A549 (cell line): ENCODE measurements at regions not wholly inside any gene's neighbourhood (a gene's known extent, or its start where the extent isn't known, plus 50 kb on each side); places are given as distances from the start of the nearest gene placed in this dataset.

Experiments
- ATAC-seq, 2 experiments: fragments of 200-7000 bp in 1 of 2; fragments of >200 bp in 1 of 2; cut with Nextera tagmentation in 1 of 2; cut with Tn5 transposase in 1 of 2; 3 replicates each; pipeline versions ENCODE4 v1.8.0 to v1.9.1; 2018 to 2020; ENCODE audit warnings: mild to moderate bottlenecking in 1 of 2, moderate library complexity in 1 of 2
- CTCF ChIA-PET: fragments of 300-600 bp; sonication (Branson Sonifier 250); formaldehyde crosslinking; extraction: SDS; loops from one replicate; lab custom pipeline; 2021; ENCODE audit warnings: antibody characterized with exemption, inconsistent platforms; lab: Yijun Ruan, JAX
- POLR2A ChIA-PET: fragments of 350-600 bp; formaldehyde crosslinking; extraction: SDS; loops from one replicate; lab custom pipeline; 2021; ENCODE audit warnings: antibody characterized with exemption, inconsistent platforms; lab: Yijun Ruan, JAX
- DNase-seq, 2 experiments: peaks; one replicate each; pipeline versions ENCODE4 v3.0.0 to v3.0.0-alpha.2; 2011 to 2016; ENCODE audit warnings: low read depth in 1 of 2, low spot score in 1 of 2
- FAIRE-seq: peaks from 2 replicates; lab custom pipeline; 2011; peaks lifted over from hg19 to GRCh38; lab: Jason Lieb, UNC
- H3K27ac ChIP-seq, 2 experiments: fragments of >200 bp; sonication (Bioruptor Twin); formaldehyde crosslinking; 3 replicates each; pipeline ENCODE4 v1.5.1; 2016 to 2017
- H3K4me1 ChIP-seq: fragments of >200 bp; sonication (Bioruptor Twin); formaldehyde crosslinking; 3 replicates; pipeline ENCODE4 v1.6.1; 2016
- H3K4me2 ChIP-seq: fragments of >200 bp; sonication (Bioruptor Twin); formaldehyde crosslinking; 3 replicates; pipeline ENCODE4 v1.6.1; 2016
- H3K4me3 ChIP-seq: fragments of >200 bp; sonication (Bioruptor Twin); formaldehyde crosslinking; 3 replicates; pipeline ENCODE4 v1.5.1; 2016
- H3K9me3 ChIP-seq: fragments of >200 bp; sonication (Bioruptor Twin); formaldehyde crosslinking; 3 replicates; pipeline ENCODE4 v1.6.1; 2016
- BHLHE40 ChIP-seq: IDR thresholded peaks from 2 replicates; pipeline ENCODE4 v1.6.1; 2012; ENCODE audit warnings: low read depth, low read length, inconsistent platforms
- CBX8 ChIP-seq: fragments of 200-600 bp; sonication (generic); IDR thresholded peaks from 2 replicates; pipeline ENCODE4 v1.6.1; 2016
- CEBPB ChIP-seq, 2 experiments: fragments of >200 bp in 1 of 2; sonication (Bioruptor Twin) in 1 of 2; formaldehyde crosslinking in 1 of 2; IDR thresholded peaks; 2 replicates each; pipeline ENCODE4 v1.6.1; 2012 to 2016
- CHD2 ChIP-seq: fragments of 150-350 bp; IDR thresholded peaks from 2 replicates; pipeline ENCODE4 v1.6.1; 2014; ENCODE audit warnings: low read length; ENCODE audit not compliant: partially characterized antibody
- CHD4 ChIP-seq: fragments of 200-600 bp; sonication (generic); IDR thresholded peaks from 2 replicates; pipeline ENCODE4 v1.6.1; 2016; ENCODE audit warnings: antibody characterized with exemption, mild to moderate bottlenecking, borderline replicate concordance
- EHMT2 ChIP-seq: fragments of 200-600 bp; sonication (generic); IDR thresholded peaks from 2 replicates; pipeline ENCODE4 v1.6.1; 2016; ENCODE audit warnings: antibody characterized with exemption, low read depth, mild to moderate bottlenecking, moderate library complexity
- EP300 ChIP-seq, 2 experiments: fragments of >200 bp; sonication (Bioruptor Twin); formaldehyde crosslinking; IDR thresholded peaks; 2 replicates in 1 of 2; 3 replicates in 1 of 2; pipeline ENCODE4 v1.6.1; 2016 to 2017
- FOXS1 ChIP-seq: fragments of 250-450 bp; sonication (Bioruptor Pico); IDR thresholded peaks from 2 replicates; pipeline ENCODE4 v1.5.0; 2020; ENCODE audit warnings: mild to moderate bottlenecking, moderate library complexity
- HDAC2 ChIP-seq: fragments of 200-600 bp; sonication (generic); IDR thresholded peaks from 2 replicates; pipeline ENCODE4 v1.6.1; 2016
- HEYL ChIP-seq: fragments of 250-450 bp; sonication (Bioruptor Pico); IDR thresholded peaks from 2 replicates; pipeline ENCODE4 v1.8.0; 2021; ENCODE audit warnings: mild to moderate bottlenecking, moderate library complexity
- HOXA7 ChIP-seq: fragments of 250-450 bp; sonication (Bioruptor Pico); IDR thresholded peaks from 2 replicates; pipeline ENCODE4 v1.5.0; 2020; ENCODE audit warnings: mild to moderate bottlenecking, moderate library complexity
- HOXB13 ChIP-seq: fragments of 250-450 bp; sonication (Bioruptor Pico); IDR thresholded peaks from 2 replicates; pipeline ENCODE4 v1.5.0; 2020; ENCODE audit warnings: low read depth, mild to moderate bottlenecking, moderate library complexity
- KDM1A ChIP-seq: fragments of 200-600 bp; sonication (generic); IDR thresholded peaks from 2 replicates; pipeline ENCODE4 v1.6.1; 2016; ENCODE audit warnings: low read depth, mild to moderate bottlenecking
- MAFK ChIP-seq: fragments of 450-650 bp; IDR thresholded peaks from 2 replicates; pipeline ENCODE4 v1.6.1; 2014; ENCODE audit not compliant: partially characterized antibody
- MAZ ChIP-seq: fragments of 150-350 bp; IDR thresholded peaks from 2 replicates; pipeline ENCODE4 v1.6.1; 2014; ENCODE audit warnings: antibody characterized with exemption, low read depth, low read length, borderline replicate concordance
- NFE2L2 ChIP-seq: fragments of 150-350 bp; conservative IDR thresholded peaks from 2 replicates; pipeline ENCODE4 v1.6.1; 2014; ENCODE audit warnings: low read length
- POLR2A ChIP-seq: IDR thresholded peaks from 2 replicates; pipeline ENCODE4 v1.6.1; 2012; ENCODE audit warnings: mild to moderate bottlenecking, low read length
- RAD21 ChIP-seq, 2 experiments: fragments of >200 bp in 1 of 2; sonication (Bioruptor Twin) in 1 of 2; formaldehyde crosslinking in 1 of 2; IDR thresholded peaks in 1 of 2; conservative IDR thresholded peaks in 1 of 2; 2 replicates in 1 of 2; 3 replicates in 1 of 2; pipeline ENCODE4 v1.6.1; 2012 to 2018; ENCODE audit warnings: inconsistent platforms in 1 of 2
- RCOR1 ChIP-seq: fragments of 150-350 bp; IDR thresholded peaks from 2 replicates; pipeline ENCODE4 v1.6.1; 2014; ENCODE audit warnings: antibody characterized with exemption, low read length, low read depth
- RFX5 ChIP-seq: fragments of 450-650 bp; IDR thresholded peaks from 2 replicates; pipeline ENCODE4 v1.7.1; 2014; ENCODE audit warnings: antibody characterized with exemption, mild to moderate bottlenecking, moderate library complexity
- RNF2 ChIP-seq: fragments of 200-600 bp; sonication (generic); IDR thresholded peaks from 2 replicates; pipeline ENCODE4 v1.6.1; 2016; ENCODE audit warnings: low read depth, mild to moderate bottlenecking, antibody characterized with exemption, moderate library complexity, borderline replicate concordance
- SREBF2 ChIP-seq: fragments of 450-650 bp; IDR thresholded peaks from 2 replicates; pipeline ENCODE4 v1.6.1; 2014; ENCODE audit warnings: mild to moderate bottlenecking, moderate library complexity
- TFCP2L1 ChIP-seq: fragments of 250-450 bp; sonication (Bioruptor Pico); IDR thresholded peaks from 2 replicates; pipeline ENCODE4 v1.5.0; 2021; ENCODE audit warnings: mild to moderate bottlenecking
- ZC3H11A ChIP-seq: fragments of 450-650 bp; IDR thresholded peaks from 2 replicates; pipeline ENCODE4 v1.6.1; 2014; ENCODE audit warnings: antibody characterized with exemption, mild to moderate bottlenecking
- ZFP36 ChIP-seq: fragments of 450-650 bp; IDR thresholded peaks from 2 replicates; pipeline ENCODE4 v1.6.1; 2014; ENCODE audit warnings: borderline replicate concordance; ENCODE audit not compliant: partially characterized antibody
- ZNF302 ChIP-seq: fragments of 250-450 bp; sonication (Bioruptor Pico); IDR thresholded peaks from 2 replicates; pipeline ENCODE4 v1.9.0; 2021; ENCODE audit warnings: inconsistent platforms, mild to moderate bottlenecking, moderate library complexity
- WGBS: methylation state at CpG from one replicate; pipeline ENCODE4 v1.1.6; 2017; ENCODE audit errors: missing lambda C conversion rate; 5-methylcytosine and 5-hydroxymethylcytosine counted together
- TF ChIP-seq, protein P1 (sequence below): fragments of 450-650 bp; IDR thresholded peaks from 2 replicates; pipeline ENCODE4 v1.6.1; 2014; ENCODE audit warnings: antibody characterized with exemption
- TF ChIP-seq, protein P2 (sequence below): fragments of >200 bp; sonication (Bioruptor Twin); formaldehyde crosslinking; IDR thresholded peaks from 3 replicates; pipeline ENCODE4 v1.6.1; 2016
- TF ChIP-seq, protein P3 (sequence below): fragments of 150-350 bp; IDR thresholded peaks from 2 replicates; pipeline ENCODE4 v1.6.1; 2014; ENCODE audit warnings: low read depth, mild to moderate bottlenecking, low read length
- TF ChIP-seq, protein P4 (sequence below): IDR thresholded peaks from 2 replicates; pipeline ENCODE4 v1.6.1; 2012

DNA sequence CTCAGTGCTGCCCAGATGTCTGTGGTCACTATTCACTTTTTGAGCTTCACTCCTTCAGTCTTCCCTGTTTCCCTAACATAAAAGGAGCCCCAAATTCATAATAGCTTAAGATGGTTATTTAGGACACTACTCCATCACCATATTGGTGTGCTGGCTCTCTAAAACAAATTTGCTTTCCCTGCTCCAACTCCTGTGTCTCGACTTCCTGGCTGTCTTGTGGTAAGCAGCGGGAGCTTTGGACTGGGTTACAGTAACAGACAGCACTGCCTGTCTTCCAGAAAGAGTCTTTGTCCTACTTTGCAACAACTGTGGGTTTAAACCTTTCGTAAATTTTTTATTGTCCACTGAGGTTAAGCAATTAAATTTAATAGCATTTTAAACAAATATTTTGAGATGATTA, 389.4 kb downstream of the CDH9 start:
- ChIA-PET CTCF (no interaction called here), POLR2A (no interaction called here)
- Histone ChIP-seq H3K27ac (no peak overlapping the region), H3K4me3 (no peak overlapping the region), H3K4me1 (no peaks in the 10 kb centered on the region), H3K9me3 (no peaks in the 10 kb centered on the region), H3K4me2 (no peak overlapping the region)
- TF ChIP-seq, protein P1, sequence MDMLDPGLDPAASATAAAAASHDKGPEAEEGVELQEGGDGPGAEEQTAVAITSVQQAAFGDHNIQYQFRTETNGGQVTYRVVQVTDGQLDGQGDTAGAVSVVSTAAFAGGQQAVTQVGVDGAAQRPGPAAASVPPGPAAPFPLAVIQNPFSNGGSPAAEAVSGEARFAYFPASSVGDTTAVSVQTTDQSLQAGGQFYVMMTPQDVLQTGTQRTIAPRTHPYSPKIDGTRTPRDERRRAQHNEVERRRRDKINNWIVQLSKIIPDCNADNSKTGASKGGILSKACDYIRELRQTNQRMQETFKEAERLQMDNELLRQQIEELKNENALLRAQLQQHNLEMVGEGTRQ: no peak
- no peak for TF ChIP-seq CEBPB (IDR thresholded peaks at IDR 0.05)
- TF ChIP-seq ZNF302 (CRISPR knock-in tag): no peak
- no peak for TF ChIP-seq FOXS1
- no peak for TF ChIP-seq EP300 (IDR thresholded peaks at IDR 0.05)
- no peak for TF ChIP-seq BHLHE40
- TF ChIP-seq, protein P2, sequence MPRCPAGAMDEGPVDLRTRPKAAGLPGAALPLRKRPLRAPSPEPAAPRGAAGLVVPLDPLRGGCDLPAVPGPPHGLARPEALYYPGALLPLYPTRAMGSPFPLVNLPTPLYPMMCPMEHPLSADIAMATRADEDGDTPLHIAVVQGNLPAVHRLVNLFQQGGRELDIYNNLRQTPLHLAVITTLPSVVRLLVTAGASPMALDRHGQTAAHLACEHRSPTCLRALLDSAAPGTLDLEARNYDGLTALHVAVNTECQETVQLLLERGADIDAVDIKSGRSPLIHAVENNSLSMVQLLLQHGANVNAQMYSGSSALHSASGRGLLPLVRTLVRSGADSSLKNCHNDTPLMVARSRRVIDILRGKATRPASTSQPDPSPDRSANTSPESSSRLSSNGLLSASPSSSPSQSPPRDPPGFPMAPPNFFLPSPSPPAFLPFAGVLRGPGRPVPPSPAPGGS: no peak
- no peak for TF ChIP-seq HOXB13 (CRISPR knock-in tag)
- TF ChIP-seq SREBF2: no peak
- 22% methylated on average over 3 of the region's 3 CpGs for WGBS
- no peak for FAIRE-seq
- ATAC-seq: no peak
- DNase-seq: no peak

DNA sequence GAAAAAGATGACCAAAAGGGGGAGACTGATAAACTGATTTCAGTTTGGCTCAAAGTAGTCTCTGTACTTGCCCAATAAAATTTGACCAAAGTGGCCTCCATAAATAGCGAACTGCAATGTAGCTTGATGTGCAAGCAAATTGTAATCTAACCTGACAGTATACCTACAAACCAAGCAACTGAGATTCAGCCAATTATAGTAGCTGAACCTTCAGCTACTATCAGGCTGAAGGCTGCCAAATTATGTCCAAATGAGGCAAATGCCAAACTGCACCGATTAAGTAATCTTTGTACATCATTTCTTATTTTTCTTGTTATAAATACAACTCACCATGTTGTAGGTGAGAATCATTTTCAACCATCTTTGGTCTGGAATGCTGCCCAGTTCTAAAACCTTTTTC, 390.6 kb downstream of the CDH9 start:
- no peak overlapping the region for H3K27ac ChIP-seq

DNA sequence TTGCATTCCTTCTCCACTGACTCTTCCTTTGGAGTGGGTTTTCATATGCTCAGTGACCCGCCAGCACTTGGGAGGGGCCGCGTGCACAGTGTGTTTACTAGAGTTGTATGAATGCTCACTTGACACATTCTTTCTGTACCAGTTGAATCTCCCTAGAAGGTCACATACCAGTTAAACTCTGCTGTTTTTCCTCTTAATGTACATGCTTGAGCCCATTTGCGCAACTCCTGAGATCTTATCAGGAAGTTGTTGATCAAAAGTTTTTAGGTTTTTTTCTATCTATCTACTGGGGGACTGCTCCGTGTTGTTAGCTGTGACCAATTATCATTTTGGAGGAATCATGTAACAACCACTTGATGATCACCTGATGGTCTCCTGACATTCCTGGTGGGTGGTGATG, 392.7 kb downstream of the CDH9 start:
- CTCF ChIA-PET: no interaction called here
- Histone ChIP-seq H3K27ac (no peak overlapping the region), H3K4me3 (no peak overlapping the region), H3K4me2 (no peak overlapping the region), H3K4me1 (no peaks in the 10 kb centered on the region), H3K9me3 (no peaks in the 10 kb centered on the region)
- WGBS: 61% methylated on average over 5 of the region's 5 CpGs
- POLR2A ChIA-PET: no interaction called here
- no peak for DNase-seq
- TF ChIP-seq HOXA7: no peak
- TF ChIP-seq, protein P3, sequence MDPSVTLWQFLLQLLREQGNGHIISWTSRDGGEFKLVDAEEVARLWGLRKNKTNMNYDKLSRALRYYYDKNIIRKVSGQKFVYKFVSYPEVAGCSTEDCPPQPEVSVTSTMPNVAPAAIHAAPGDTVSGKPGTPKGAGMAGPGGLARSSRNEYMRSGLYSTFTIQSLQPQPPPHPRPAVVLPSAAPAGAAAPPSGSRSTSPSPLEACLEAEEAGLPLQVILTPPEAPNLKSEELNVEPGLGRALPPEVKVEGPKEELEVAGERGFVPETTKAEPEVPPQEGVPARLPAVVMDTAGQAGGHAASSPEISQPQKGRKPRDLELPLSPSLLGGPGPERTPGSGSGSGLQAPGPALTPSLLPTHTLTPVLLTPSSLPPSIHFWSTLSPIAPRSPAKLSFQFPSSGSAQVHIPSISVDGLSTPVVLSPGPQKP: no peak
- no peak for TF ChIP-seq POLR2A
- no peak for TF ChIP-seq CBX8
- TF ChIP-seq MAZ: no peak
- no peak for TF ChIP-seq RFX5
- no peak for TF ChIP-seq KDM1A
- TF ChIP-seq CHD4: no peak
- TF ChIP-seq RNF2: no peak
- no peak for TF ChIP-seq RAD21 (conservative IDR thresholded peaks at IDR 0.05 in 1 of 2, IDR thresholded peaks at IDR 0.05 in 1 of 2)
- no peak for TF ChIP-seq CHD2
- ATAC-seq: no peak
- no peak for FAIRE-seq

More for the DNA sequence above, 390.6 kb downstream of the CDH9 start:
- H3K4me3 ChIP-seq: no peak overlapping the region
- no peak overlapping the region for H3K4me2 ChIP-seq
- H3K4me1 ChIP-seq: no peaks in the 10 kb centered on the region
- H3K9me3 ChIP-seq: no peaks in the 10 kb centered on the region
- DNase-seq: no peak
- FAIRE-seq: no peak
- ATAC-seq: no peak
- TF ChIP-seq TFCP2L1 (CRISPR knock-in tag): no peak
- no peak for TF ChIP-seq CBX8
- TF ChIP-seq, protein P4, sequence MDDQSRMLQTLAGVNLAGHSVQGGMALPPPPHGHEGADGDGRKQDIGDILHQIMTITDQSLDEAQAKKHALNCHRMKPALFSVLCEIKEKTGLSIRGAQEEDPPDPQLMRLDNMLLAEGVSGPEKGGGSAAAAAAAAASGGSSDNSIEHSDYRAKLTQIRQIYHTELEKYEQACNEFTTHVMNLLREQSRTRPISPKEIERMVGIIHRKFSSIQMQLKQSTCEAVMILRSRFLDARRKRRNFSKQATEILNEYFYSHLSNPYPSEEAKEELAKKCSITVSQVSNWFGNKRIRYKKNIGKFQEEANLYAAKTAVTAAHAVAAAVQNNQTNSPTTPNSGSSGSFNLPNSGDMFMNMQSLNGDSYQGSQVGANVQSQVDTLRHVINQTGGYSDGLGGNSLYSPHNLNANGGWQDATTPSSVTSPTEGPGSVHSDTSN: no peak
- TF ChIP-seq ZC3H11A: no peak
- TF ChIP-seq RCOR1: no peak
- TF ChIP-seq HDAC2: no peak
- TF ChIP-seq POLR2A: no peak
- TF ChIP-seq EP300 (IDR thresholded peaks at IDR 0.05): no peak
- no peak for TF ChIP-seq ZNF302 (CRISPR knock-in tag)
- TF ChIP-seq HEYL: no peak
- no peak for TF ChIP-seq NFE2L2
- no peak for TF ChIP-seq EHMT2
- no peak for TF ChIP-seq CHD2
- TF ChIP-seq ZFP36: no peak
- TF ChIP-seq RAD21 (conservative IDR thresholded peaks at IDR 0.05 in 1 of 2, IDR thresholded peaks at IDR 0.05 in 1 of 2): no peak
- TF ChIP-seq MAFK: no peak
- POLR2A ChIA-PET: no interaction called here
- CTCF ChIA-PET: no interaction called here
- 28% methylated on average over 2 of the region's 2 CpGs for WGBS
